Aorta (tissue), 5 donors: ENCODE measurements at regions not wholly inside any gene's neighbourhood (a gene's known extent, or its start where the extent isn't known, plus 50 kb on each side); places are given as distances from the start of the nearest gene placed in this dataset.

Source experiments
- ATAC-seq: fragments of 200-7000 bp; cut with Tn5 transposase; one replicate; pipeline ENCODE4 v1.9.1; 2022; ENCODE audit warnings: moderate library complexity; ENCODE audit not compliant: low FRiP score
- DNase-seq, 2 donors: peaks; one replicate each; pipeline ENCODE4 v3.0.0-alpha.2; 2020
- H3K27ac ChIP-seq, 2 donors: one replicate each; pipeline ENCODE4 v1.5.1; 2013; ENCODE audit warnings: low read length in 2 of 2, mild to moderate bottlenecking in 2 of 2, moderate library complexity in 2 of 2, control low read depth in 1 of 2, inconsistent platforms in 1 of 2, low read depth in 1 of 2
- H3K27me3 ChIP-seq, 2 donors: one replicate each; pipeline ENCODE4 v1.6.1; 2013; ENCODE audit warnings: control low read depth in 1 of 2, low read length in 1 of 2, mild to moderate bottlenecking in 1 of 2, moderate library complexity in 1 of 2; ENCODE audit not compliant: insufficient read depth in 2 of 2, control insufficient read depth in 1 of 2
- H3K36me3 ChIP-seq, 2 donors: one replicate each; pipeline ENCODE4 v1.6.1; 2013; ENCODE audit warnings: control low read depth in 1 of 2, low read length in 1 of 2, mild to moderate bottlenecking in 1 of 2; ENCODE audit not compliant: insufficient read depth in 2 of 2, control insufficient read depth in 1 of 2
- H3K4me1 ChIP-seq, 2 donors: one replicate each; pipeline ENCODE4 v1.6.1; 2013; ENCODE audit warnings: low read length in 2 of 2, control low read depth in 1 of 2, mild to moderate bottlenecking in 1 of 2, moderate library complexity in 1 of 2; ENCODE audit not compliant: insufficient read depth in 2 of 2, control insufficient read depth in 1 of 2
- H3K4me3 ChIP-seq, 2 donors: one replicate each; pipeline ENCODE4 v1.5.1; 2013; ENCODE audit warnings: low read length in 2 of 2, control low read depth in 1 of 2, mild to moderate bottlenecking in 1 of 2
- H3K9me3 ChIP-seq: one replicate; pipeline ENCODE4 v1.6.1; 2013; ENCODE audit warnings: mild to moderate bottlenecking, low read length; ENCODE audit not compliant: control insufficient read depth
- WGBS, 2 donors: extraction: QIAGEN DNeasy Blood & Tissue Kit; methylation state at CpG; one replicate each; pipeline ENCODE4 v1.1.7; 2013; 5-methylcytosine and 5-hydroxymethylcytosine counted together
- intact Hi-C, 2 donors: fragments of 100-400 bp; cut with DNase I; formaldehyde crosslinking; loops; one replicate each; pipeline versions ENCODE4 v1.14.2 to v1.15.0; 2022
- donor health status: healthy with polysubstance abuse.
- donor health status: Bipolar disorder and iron deficiency.
- donor health status: DM: no; HTN: no; CAD: no.
- donor health status: DM: no; HTN: no; CAD: no.
- donor health status: DM: yes; HTN: yes; CAD: no.

DNA sequence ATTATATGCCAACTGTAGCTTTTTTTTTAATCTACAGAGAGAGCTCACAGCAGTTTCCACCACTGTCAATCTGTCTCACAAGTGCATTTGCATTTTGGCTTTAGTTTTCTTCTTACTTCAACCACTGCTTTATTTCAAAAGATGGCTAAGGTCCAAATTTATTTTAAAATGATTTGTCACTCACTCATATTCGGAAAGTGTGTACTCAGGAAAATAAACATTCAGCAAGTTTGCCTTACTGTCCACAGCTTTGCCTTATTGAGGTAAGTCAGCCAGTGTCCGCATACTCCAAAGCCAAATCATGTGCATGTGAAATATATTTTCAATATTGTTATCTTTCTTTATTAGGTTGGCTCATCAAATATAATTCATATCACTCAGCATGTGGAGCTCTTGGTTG, 240.7 kb upstream of the ARHGEF26 start:
- ATAC-seq (no peak), DNase-seq (no peak)
- Histone ChIP-seq H3K27me3 (no peaks in the 10 kb centered on the region), H3K4me3 (no peak overlapping the region), H3K27ac (no peak overlapping the region), H3K9me3 (no peaks in the 10 kb centered on the region), H3K4me1 (no peaks in the 10 kb centered on the region), H3K36me3 (no peaks in the 10 kb centered on the region)
- intact Hi-C loops = no loop called here
- WGBS, 2 donors = 31 to 39% methylated on average over 2 of the region's 2 CpGs

DNA sequence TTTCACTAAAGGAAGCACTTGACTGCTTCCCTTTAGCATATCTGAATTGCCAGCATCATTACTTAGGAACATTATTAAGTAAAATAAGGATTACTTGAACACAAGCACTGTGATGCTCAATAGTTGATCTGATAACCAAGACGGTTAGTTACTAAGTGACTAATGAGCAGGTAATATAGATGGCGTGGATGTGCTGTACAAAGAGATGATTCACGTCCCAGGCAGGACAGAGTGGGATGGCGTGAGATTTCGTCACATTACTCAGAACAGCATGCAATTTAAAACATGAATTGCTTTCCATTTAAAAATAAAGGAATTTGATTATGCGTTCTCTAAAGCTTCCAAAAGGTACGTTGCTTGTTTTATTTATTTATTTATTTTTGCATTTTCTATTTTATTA, 240.0 kb upstream of the ARHGEF26 start:
- no peaks in the 10 kb centered on the region for H3K27me3 ChIP-seq
- no peak overlapping the region for H3K27ac ChIP-seq
- 87 to 89% methylated on average over 7 of the region's 7 CpGs for WGBS, 2 donors
- H3K36me3 ChIP-seq = no peaks in the 10 kb centered on the region
- H3K4me1 ChIP-seq = no peaks in the 10 kb centered on the region
- H3K9me3 ChIP-seq = no peaks in the 10 kb centered on the region
- DNase-seq (no peak), ATAC-seq (no peak)
- intact Hi-C loops = no loop called here
- no peak overlapping the region for H3K4me3 ChIP-seq

DNA sequence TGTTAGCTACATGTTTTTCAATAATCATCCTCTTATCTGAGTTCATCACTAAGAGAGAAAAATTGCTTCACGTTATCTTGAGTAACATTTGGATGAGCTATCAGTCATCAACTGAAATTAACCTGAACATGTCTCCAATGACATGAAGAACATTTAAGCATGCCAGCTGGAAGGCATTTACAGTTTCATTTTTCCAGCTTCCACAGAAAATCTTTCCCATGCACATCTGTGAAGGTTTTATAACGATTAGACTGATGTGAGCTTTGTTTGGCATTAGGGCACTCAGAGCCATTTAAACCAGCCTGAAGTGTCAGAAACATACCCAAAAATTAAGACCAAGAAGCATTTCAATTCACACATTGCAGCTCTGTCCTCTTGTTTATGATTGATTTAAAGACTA, 235.8 kb upstream of the ARHGEF26 start:
- Histone ChIP-seq H3K27me3 (no peaks in the 10 kb centered on the region), H3K9me3 (no peaks in the 10 kb centered on the region), H3K36me3 (no peaks in the 10 kb centered on the region), H3K4me3 (no peak overlapping the region), H3K27ac (no peak overlapping the region), H3K4me1 (no peaks in the 10 kb centered on the region)
- 18 to 26% methylated on average over 2 of the region's 2 CpGs for WGBS, 2 donors
- intact Hi-C loops = no loop called here
- ATAC-seq (no peak), DNase-seq (no peak)

DNA sequence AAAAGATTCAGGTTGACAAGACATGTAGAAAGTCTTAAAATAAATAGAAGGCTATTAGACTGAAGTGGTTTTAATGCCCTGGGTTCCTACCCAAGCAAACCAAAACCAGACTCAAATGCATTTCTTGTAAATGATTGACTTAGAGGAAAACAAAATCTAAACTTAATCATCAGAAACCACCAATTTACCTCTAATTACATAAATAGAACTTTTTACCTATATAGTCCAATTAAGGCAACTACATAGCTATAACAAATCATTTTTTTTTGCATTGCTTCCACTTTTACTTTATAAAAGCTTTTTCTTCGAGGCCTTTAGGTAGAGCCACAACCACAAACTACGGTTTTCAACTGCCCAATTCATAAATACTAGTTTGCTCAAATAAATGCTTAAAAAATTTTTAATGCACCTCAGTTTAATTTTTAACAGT, 231.3 kb upstream of the ARHGEF26 start:
- WGBS, 2 donors = 70 to 71% methylated on average over 2 of the region's 2 CpGs
- ATAC-seq = no peak
- H3K4me1 ChIP-seq = no peaks in the 10 kb centered on the region

DNA sequence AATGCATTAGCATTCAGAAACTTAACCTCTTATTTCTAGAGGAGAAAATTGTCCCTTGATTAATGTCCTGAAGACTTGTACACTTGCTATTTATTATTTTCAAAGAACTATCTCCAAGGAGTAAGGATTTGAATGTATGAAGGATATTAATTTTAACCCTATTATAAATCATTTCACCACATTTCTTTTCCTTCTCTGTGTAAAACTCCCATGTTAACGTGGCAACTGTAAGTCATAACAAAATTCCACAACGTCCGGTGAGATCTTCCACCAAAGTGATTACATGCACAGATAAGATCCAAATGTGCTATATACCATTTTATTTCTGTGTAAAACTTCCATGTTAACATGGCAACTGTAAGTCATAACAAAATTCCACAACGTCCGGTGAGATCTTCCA, 229.1 kb upstream of the ARHGEF26 start:
- ATAC-seq (no peak), DNase-seq (no peak)
- Histone ChIP-seq H3K4me3 (no peak overlapping the region), H3K36me3 (no peaks in the 10 kb centered on the region), H3K27me3 (no peaks in the 10 kb centered on the region), H3K27ac (no peak overlapping the region), H3K9me3 (no peaks in the 10 kb centered on the region), H3K4me1 (no peaks in the 10 kb centered on the region)
- intact Hi-C loops = no loop called here
- 16 to 18% methylated on average over 5 of the region's 5 CpGs for WGBS, 2 donors

More for the DNA sequence above, 231.3 kb upstream of the ARHGEF26 start:
- intact Hi-C loops = no loop called here
- no peak overlapping the region for H3K4me3 ChIP-seq
- no peaks in the 10 kb centered on the region for H3K36me3 ChIP-seq
- no peaks in the 10 kb centered on the region for H3K27me3 ChIP-seq
- no peak overlapping the region for H3K27ac ChIP-seq
- DNase-seq = no peak
- no peaks in the 10 kb centered on the region for H3K9me3 ChIP-seq

DNA sequence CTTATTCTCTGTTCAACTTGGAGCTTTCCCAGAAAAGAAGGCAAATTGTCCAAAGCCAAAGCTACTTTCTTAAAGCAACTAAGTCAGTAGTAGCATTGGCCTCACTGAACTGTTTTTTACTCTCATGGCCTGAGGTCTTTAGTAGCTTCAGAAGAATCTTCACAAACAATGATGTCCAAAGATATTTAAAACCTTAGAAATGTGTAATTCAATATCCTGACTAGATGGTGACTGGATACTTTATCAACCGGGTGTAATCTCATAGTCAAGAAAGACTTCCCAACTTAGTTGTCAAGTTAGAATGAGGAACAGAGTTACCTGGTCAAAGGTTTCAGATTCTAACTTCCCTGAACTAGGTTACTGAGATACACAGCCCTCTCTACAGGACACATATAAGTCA, 226.3 kb upstream of the ARHGEF26 start:
- DNase-seq (no peak), ATAC-seq (no peak)
- no peak overlapping the region for H3K4me3 ChIP-seq
- H3K36me3 ChIP-seq = no peaks in the 10 kb centered on the region
- 82 to 86% methylated on average over 1 of the region's 1 CpG for whole genome bisulfite sequencing, 2 donors
- no peaks in the 10 kb centered on the region for H3K4me1 ChIP-seq
- H3K27ac ChIP-seq = no peak overlapping the region
- H3K9me3 ChIP-seq = no peaks in the 10 kb centered on the region
- intact Hi-C loops = no loop called here
- H3K27me3 ChIP-seq = no peaks in the 10 kb centered on the region

DNA sequence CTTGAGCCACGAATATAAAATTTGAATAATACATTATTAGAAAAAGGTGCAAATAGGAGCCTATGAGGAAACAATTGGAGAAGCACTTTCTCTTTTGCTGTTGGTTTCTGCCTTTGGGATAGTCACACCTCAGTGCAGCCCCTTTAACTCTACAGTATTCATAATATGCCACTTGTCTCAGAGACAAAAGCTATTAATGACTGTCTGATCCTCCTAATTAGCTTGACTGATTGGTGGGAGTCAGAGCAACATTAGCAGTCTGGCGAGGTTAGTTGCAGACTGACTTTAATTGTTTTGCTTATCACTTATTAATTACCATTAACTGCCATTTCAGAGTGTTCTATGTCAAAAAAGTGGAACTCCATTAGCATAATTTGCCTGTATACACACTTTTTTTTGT, 225.0 kb upstream of the ARHGEF26 start:
- no peaks in the 10 kb centered on the region for H3K4me1 ChIP-seq
- no peaks in the 10 kb centered on the region for H3K36me3 ChIP-seq
- 68 to 88% methylated on average over 2 of the region's 2 CpGs for WGBS, 2 donors
- intact Hi-C loops = no loop called here
- H3K27ac ChIP-seq = no peak overlapping the region
- no peak overlapping the region for H3K4me3 ChIP-seq
- no peak for DNase-seq
- no peaks in the 10 kb centered on the region for H3K27me3 ChIP-seq
- no peaks in the 10 kb centered on the region for H3K9me3 ChIP-seq
- no peak for ATAC-seq

DNA sequence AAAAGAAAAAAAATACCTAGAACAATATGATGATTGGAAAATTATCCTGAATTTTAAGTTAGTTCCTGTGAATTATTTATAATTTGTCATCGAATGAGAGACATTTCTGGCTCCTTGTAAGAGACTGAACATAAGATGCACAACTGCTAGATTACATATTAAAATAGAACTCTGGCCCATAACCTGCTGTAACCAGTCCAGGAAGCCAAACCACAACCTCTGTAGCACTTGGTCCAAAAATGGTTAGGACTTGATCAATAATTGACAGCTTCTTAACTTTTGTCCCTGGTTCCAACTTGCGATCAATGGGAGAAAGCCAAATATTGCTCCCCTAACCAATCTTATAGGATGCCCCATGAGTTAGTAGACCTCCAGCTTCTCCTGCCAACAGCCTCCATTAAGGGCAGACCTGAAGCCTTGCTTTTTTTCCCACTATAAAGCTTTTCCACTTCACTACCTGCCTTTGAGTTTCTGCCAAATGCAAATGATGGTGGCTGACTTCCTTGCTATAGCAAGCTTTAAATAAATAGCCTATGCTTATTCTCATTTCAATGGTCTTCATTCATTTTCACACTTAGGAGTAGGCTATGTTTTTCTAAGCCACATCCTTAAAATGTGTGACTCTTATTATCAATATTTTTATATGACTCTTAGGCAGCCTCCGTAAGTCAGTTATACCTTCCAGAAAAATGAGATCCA, 224.0 kb upstream of the ARHGEF26 start:
- H3K36me3 ChIP-seq = no peaks in the 10 kb centered on the region
- H3K27ac ChIP-seq = no peak overlapping the region
- DNase-seq = no peak
- no peak overlapping the region for H3K4me3 ChIP-seq
- no peaks in the 10 kb centered on the region for H3K4me1 ChIP-seq
- WGBS, 2 donors = 68 to 79% methylated on average over 3 of the region's 3 CpGs
- H3K9me3 ChIP-seq = no peaks in the 10 kb centered on the region
- ATAC-seq = no peak
- H3K27me3 ChIP-seq = no peaks in the 10 kb centered on the region
- intact Hi-C loops = no loop called here

DNA sequence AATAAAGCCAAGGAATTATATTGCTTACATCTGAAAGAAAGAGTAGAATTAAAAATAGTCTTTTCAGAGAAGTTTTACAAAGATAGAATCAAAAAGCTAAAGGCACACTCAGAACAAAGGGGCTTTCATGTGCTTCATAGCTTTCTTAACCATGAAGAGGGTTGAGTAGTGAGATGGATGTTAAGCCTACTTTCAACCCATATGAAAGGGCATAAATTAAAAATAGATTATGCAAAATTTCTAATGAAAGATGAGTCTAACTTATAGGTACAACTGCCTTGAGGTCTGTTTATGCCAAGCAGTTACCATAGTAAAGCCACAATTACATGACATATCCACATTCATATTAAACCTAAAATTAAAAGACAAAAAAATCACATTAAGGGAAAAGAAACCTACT, 223.3 kb upstream of the ARHGEF26 start:
- H3K27ac ChIP-seq = no peak overlapping the region
- no peaks in the 10 kb centered on the region for H3K36me3 ChIP-seq
- no peaks in the 10 kb centered on the region for H3K4me1 ChIP-seq
- ATAC-seq = no peak
- DNase-seq = no peak
- no peak overlapping the region for H3K4me3 ChIP-seq
- intact Hi-C loops = no loop called here
- H3K9me3 ChIP-seq = no peaks in the 10 kb centered on the region
- H3K27me3 ChIP-seq = no peaks in the 10 kb centered on the region
